OCI-LY3 (cell line): ENCODE measurements at regions not wholly inside any gene's neighbourhood (a gene's known extent, or its start where the extent isn't known, plus 50 kb on each side); places are given as distances from the start of the nearest gene placed in this dataset.
A peak's percentile ranks its signal among the peaks of the same experiment; 100 is the strongest.

ENCODE experiments used
- EZH2phosphoT487 ChIP-seq: fragments of 200-600 bp; shearing (Covaris generic); IDR thresholded peaks from 2 replicates; pipeline ENCODE4 v1.6.1; 2018; ENCODE audit warnings: antibody characterized with exemption, mixed run types, low read depth
- TF ChIP-seq, protein P1 (sequence below): fragments of 200-600, 300-600 bp; sonication (generic); IDR thresholded peaks from 2 replicates; pipeline ENCODE4 v1.5.1; 2014; ENCODE audit warnings: antibody characterized with exemption, low read length, low read depth

- TF ChIP-seq, protein P1, sequence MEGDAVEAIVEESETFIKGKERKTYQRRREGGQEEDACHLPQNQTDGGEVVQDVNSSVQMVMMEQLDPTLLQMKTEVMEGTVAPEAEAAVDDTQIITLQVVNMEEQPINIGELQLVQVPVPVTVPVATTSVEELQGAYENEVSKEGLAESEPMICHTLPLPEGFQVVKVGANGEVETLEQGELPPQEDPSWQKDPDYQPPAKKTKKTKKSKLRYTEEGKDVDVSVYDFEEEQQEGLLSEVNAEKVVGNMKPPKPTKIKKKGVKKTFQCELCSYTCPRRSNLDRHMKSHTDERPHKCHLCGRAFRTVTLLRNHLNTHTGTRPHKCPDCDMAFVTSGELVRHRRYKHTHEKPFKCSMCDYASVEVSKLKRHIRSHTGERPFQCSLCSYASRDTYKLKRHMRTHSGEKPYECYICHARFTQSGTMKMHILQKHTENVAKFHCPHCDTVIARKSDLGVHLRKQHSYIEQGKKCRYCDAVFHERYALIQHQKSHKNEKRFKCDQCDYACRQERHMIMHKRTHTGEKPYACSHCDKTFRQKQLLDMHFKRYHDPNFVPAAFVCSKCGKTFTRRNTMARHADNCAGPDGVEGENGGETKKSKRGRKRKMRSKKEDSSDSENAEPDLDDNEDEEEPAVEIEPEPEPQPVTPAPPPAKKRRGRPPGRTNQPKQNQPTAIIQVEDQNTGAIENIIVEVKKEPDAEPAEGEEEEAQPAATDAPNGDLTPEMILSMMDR = peak; percentile 81
- no peak for TF ChIP-seq EZH2phosphoT487
Measured at GRCh38 chr3:167032267-167032876, 347.7 kb downstream of the ZBBX start.
